NOMO-1 treated with dmso at 0.1 percent for 144 hours (cell line): ENCODE measurements at regions not wholly inside any gene's neighbourhood (a gene's known extent, or its start where the extent isn't known, plus 50 kb on each side); places are given as distances from the start of the nearest gene placed in this dataset.

Experiments used
- DNase-seq: peaks from one replicate; lab custom pipeline; 2025; ENCODE audit not compliant: unreplicated experiment; lab: John Stamatoyannopoulos, UW

- no peak for DNase-seq
These were observed 311.0 kb downstream of the NSG2 start for GRCh38 chr5:174356536-174356935.

GRCh38 chr5:174358276-174358675 is 312.8 kb downstream of the NSG2 start:
- peak; percentile 13 for DNase-seq

- no peak for DNase-seq
These were observed 313.6 kb downstream of the NSG2 start for GRCh38 chr5:174359071-174359470.

- DNase-seq = no peak
These were observed 317.0 kb downstream of the NSG2 start for GRCh38 chr5:174362514-174362913.

- no peak for DNase-seq
These were observed 318.4 kb downstream of the NSG2 start for GRCh38 chr5:174363934-174364333.

- no peak for DNase-seq
These were observed 319.2 kb downstream of the NSG2 start for GRCh38 chr5:174364676-174365075.

GRCh38 chr5:174371600-174372094 is 326.1 kb downstream of the NSG2 start:
- no peak for DNase-seq

GRCh38 chr5:174374206-174374605 is 328.7 kb downstream of the NSG2 start:
- DNase-seq = no peak

- no peak for DNase-seq
These were observed 330.6 kb downstream of the NSG2 start for GRCh38 chr5:174376056-174376455.

GRCh38 chr5:174376726-174377373 is 331.3 kb downstream of the NSG2 start:
- DNase-seq = no peak

GRCh38 chr5:174378121-174378874 is 332.8 kb downstream of the NSG2 start:
- no peak for DNase-seq

- no peak for DNase-seq
These were observed 334.8 kb downstream of the NSG2 start for GRCh38 chr5:174380311-174380710.

GRCh38 chr5:174381241-174381640 is 335.7 kb downstream of the NSG2 start:
- no peak for DNase-seq

- no peak for DNase-seq
These were observed 338.0 kb downstream of the NSG2 start for GRCh38 chr5:174383210-174384167.

GRCh38 chr5:174384509-174384947 is 339.0 kb downstream of the NSG2 start:
- peak; percentile 11 for DNase-seq

GRCh38 chr5:174386306-174386705 is 338.1 kb upstream of the MSX2 start:
- no peak for DNase-seq

- no peak for DNase-seq
These were observed 337.5 kb upstream of the MSX2 start for GRCh38 chr5:174386846-174387245.

- DNase-seq = no peak
These were observed 336.9 kb upstream of the MSX2 start for GRCh38 chr5:174387448-174387847.

- no peak for DNase-seq
These were observed 331.5 kb upstream of the MSX2 start for GRCh38 chr5:174392892-174393291.

GRCh38 chr5:174396541-174396940 is 327.8 kb upstream of the MSX2 start:
- no peak for DNase-seq

- no peak for DNase-seq
These were observed 327.2 kb upstream of the MSX2 start for GRCh38 chr5:174397206-174397605.
